ENCODE measurements at regions not wholly inside any gene's neighbourhood (a gene's known extent, or its start where the extent isn't known, plus 50 kb on each side); places are given as distances from the start of the nearest gene placed in this dataset.

- TF ChIP-seq, protein P1, sequence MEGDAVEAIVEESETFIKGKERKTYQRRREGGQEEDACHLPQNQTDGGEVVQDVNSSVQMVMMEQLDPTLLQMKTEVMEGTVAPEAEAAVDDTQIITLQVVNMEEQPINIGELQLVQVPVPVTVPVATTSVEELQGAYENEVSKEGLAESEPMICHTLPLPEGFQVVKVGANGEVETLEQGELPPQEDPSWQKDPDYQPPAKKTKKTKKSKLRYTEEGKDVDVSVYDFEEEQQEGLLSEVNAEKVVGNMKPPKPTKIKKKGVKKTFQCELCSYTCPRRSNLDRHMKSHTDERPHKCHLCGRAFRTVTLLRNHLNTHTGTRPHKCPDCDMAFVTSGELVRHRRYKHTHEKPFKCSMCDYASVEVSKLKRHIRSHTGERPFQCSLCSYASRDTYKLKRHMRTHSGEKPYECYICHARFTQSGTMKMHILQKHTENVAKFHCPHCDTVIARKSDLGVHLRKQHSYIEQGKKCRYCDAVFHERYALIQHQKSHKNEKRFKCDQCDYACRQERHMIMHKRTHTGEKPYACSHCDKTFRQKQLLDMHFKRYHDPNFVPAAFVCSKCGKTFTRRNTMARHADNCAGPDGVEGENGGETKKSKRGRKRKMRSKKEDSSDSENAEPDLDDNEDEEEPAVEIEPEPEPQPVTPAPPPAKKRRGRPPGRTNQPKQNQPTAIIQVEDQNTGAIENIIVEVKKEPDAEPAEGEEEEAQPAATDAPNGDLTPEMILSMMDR (IDR thresholded peaks at IDR 0.05), result no peak
- Histone ChIP-seq H3K27me3 (replicated peaks; ENCODE audit: insufficient read depth) (no peaks in the 10 kb centered on the region), H3K4me1 (ENCODE audit: control insufficient read depth in 1 of 2, low read depth in 2 of 2) (no peaks in the 10 kb centered on the region), H3K9me3 (no peaks in the 10 kb centered on the region), H3K4me3 (no peak overlapping the region), H3K27ac (no peak overlapping the region), H3K36me3 (no peaks in the 10 kb centered on the region)
- ATAC-seq (ENCODE audit: insufficient number of reproducible peaks, low FRiP score, low read depth) (no peak), DNase-seq (ENCODE audit: low spot score) (no peak)
These were observed 840.3 kb upstream of the SEMA6A start for GRCh38 chr5:117414926-117415325.

- H3K4me1 ChIP-seq (ENCODE audit: control insufficient read depth in 1 of 2, low read depth in 2 of 2), result no peaks in the 10 kb centered on the region
- TF ChIP-seq, protein P1 (IDR thresholded peaks at IDR 0.05), result no peak
These were observed 837.1 kb upstream of the SEMA6A start for GRCh38 chr5:117411701-117412100.

DNA sequence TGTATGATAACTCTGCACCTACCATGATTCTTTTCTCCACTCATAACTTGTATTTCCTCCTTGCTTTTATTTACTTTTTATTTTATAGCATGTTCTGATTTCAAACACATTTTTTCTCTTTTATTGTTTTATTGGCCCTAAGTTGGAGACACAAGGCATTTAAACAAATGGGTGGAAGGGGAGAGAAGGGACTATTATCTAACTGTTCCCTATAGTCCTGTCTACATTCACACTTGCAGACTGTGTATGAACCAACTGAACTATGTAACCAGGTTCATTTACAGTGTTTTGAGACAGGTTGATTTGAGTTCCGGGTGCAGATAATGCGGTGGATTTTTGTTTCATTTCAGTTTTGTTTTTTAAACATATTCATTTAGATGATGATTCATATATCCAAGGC is 830.6 kb upstream of the SEMA6A start:
- DNase-seq (ENCODE audit: low spot score), result no peak
- no peaks in the 10 kb centered on the region for H3K9me3 ChIP-seq
- TF ChIP-seq, protein P1 (IDR thresholded peaks at IDR 0.05), result no peak

More at GRCh38 chr5:117411701-117412100, 837.1 kb upstream of the SEMA6A start:
- H3K27me3 ChIP-seq (replicated peaks; ENCODE audit: insufficient read depth), result no peaks in the 10 kb centered on the region
- no peak for DNase-seq (ENCODE audit: low spot score)
- no peak overlapping the region for H3K27ac ChIP-seq
- no peak overlapping the region for H3K4me3 ChIP-seq
- no peak for ATAC-seq (ENCODE audit: insufficient number of reproducible peaks, low FRiP score, low read depth)
- H3K36me3 ChIP-seq, result no peaks in the 10 kb centered on the region
- no peaks in the 10 kb centered on the region for H3K9me3 ChIP-seq

DNA sequence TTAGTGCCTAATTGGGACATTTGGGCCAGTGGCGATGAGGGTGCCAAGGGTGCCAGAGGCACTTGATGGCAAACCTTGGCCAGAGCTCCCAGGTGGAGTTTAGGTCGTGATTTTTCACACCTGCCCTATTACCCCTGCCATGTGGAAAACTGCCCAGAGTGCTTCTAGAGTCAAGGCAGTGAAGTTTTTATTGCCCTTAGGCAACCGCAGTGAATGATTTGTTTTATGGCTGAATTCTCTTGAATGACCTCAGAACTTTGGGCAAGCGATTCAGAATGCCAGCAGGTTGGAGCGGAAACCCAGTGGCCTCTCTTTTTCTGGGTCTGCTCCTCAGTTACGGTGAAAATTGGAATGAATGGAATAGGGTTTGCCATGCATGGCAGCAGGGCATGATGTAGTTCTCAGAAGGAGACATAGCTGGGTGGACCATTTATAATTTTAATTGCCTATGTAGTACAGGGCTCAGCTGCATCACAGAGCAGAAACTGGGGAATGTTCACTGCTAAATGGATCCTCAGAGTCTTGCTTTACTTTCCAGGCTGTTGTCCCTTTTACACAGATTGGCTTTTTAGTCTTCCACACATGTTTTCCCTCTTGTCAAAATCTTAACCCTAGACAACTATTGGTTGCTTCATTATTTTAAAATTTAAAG is 820.0 kb upstream of the SEMA6A start:
- DNase-seq (ENCODE audit: low spot score) (no peak), ATAC-seq (ENCODE audit: insufficient number of reproducible peaks, low FRiP score, low read depth) (no peak)
- Histone ChIP-seq H3K9me3 (no peaks in the 10 kb centered on the region), H3K27ac (no peak overlapping the region), H3K4me1 (ENCODE audit: control insufficient read depth in 1 of 2, low read depth in 2 of 2) (no peaks in the 10 kb centered on the region), H3K27me3 (replicated peaks; ENCODE audit: insufficient read depth) (no peaks in the 10 kb centered on the region), H3K36me3 (no peaks in the 10 kb centered on the region), H3K4me3 (no peak overlapping the region)
- TF ChIP-seq, protein P1 (IDR thresholded peaks at IDR 0.05), result no peak

More for the DNA sequence above, 830.6 kb upstream of the SEMA6A start:
- Histone ChIP-seq H3K36me3 (no peaks in the 10 kb centered on the region), H3K27me3 (replicated peaks; ENCODE audit: insufficient read depth) (no peaks in the 10 kb centered on the region), H3K27ac (no peak overlapping the region), H3K4me3 (no peak overlapping the region), H3K4me1 (ENCODE audit: control insufficient read depth in 1 of 2, low read depth in 2 of 2) (no peaks in the 10 kb centered on the region)
- ATAC-seq (ENCODE audit: insufficient number of reproducible peaks, low FRiP score, low read depth), result no peak

GRCh38 chr5:117393125-117393524 is 818.5 kb upstream of the SEMA6A start:
- H3K36me3 ChIP-seq, result no peaks in the 10 kb centered on the region
- no peak overlapping the region for H3K27ac ChIP-seq
- no peak overlapping the region for H3K4me3 ChIP-seq
- TF ChIP-seq, protein P1 (IDR thresholded peaks at IDR 0.05), result no peak
- H3K4me1 ChIP-seq (ENCODE audit: control insufficient read depth in 1 of 2, low read depth in 2 of 2), result no peaks in the 10 kb centered on the region
- no peaks in the 10 kb centered on the region for H3K9me3 ChIP-seq
- H3K27me3 ChIP-seq (replicated peaks; ENCODE audit: insufficient read depth), result no peaks in the 10 kb centered on the region
- DNase-seq (ENCODE audit: low spot score) (no peak), ATAC-seq (ENCODE audit: insufficient number of reproducible peaks, low FRiP score, low read depth) (no peak)

Data from thoracic aorta (tissue), 2 donors.